ENCODE measurements at regions not wholly inside any gene's neighbourhood (a gene's known extent, or its start where the extent isn't known, plus 50 kb on each side); places are given as distances from the start of the nearest gene placed in this dataset.

GRCh38 chr5:159702826-159703225 is 213.5 kb upstream of the ADRA1B start:
- TF ChIP-seq, protein P1, sequence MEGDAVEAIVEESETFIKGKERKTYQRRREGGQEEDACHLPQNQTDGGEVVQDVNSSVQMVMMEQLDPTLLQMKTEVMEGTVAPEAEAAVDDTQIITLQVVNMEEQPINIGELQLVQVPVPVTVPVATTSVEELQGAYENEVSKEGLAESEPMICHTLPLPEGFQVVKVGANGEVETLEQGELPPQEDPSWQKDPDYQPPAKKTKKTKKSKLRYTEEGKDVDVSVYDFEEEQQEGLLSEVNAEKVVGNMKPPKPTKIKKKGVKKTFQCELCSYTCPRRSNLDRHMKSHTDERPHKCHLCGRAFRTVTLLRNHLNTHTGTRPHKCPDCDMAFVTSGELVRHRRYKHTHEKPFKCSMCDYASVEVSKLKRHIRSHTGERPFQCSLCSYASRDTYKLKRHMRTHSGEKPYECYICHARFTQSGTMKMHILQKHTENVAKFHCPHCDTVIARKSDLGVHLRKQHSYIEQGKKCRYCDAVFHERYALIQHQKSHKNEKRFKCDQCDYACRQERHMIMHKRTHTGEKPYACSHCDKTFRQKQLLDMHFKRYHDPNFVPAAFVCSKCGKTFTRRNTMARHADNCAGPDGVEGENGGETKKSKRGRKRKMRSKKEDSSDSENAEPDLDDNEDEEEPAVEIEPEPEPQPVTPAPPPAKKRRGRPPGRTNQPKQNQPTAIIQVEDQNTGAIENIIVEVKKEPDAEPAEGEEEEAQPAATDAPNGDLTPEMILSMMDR (IDR thresholded peaks at IDR 0.05), result no peak
- peaks cover 2% of the 10 kb centered on the region for H3K9me3 ChIP-seq
- H3K27me3 ChIP-seq (ENCODE audit: insufficient read depth in 3 of 3, low read length in 2 of 3), result no peaks in the 10 kb centered on the region
- WGBS, 3 donors, result 89 to 100% (median 89%) methylated on average over 1 of the region's 1 CpG
- no peak overlapping the region for H3K27ac ChIP-seq
- no peaks in the 10 kb centered on the region for H3K36me3 ChIP-seq (ENCODE audit: insufficient read depth in 1 of 2, low read depth in 1 of 2)
- intact Hi-C loops (cut with DNase I), result no loop called here
- ATAC-seq (no peak), DNase-seq (no peak)
- H3K4me1 ChIP-seq, result no peaks in the 10 kb centered on the region
- H3K4me3 ChIP-seq, result no peak overlapping the region

GRCh38 chr5:159704160-159704559 is 212.1 kb upstream of the ADRA1B start:
- Histone ChIP-seq H3K4me1 (no peaks in the 10 kb centered on the region), H3K9me3 (peaks cover 8% of the 10 kb centered on the region), H3K36me3 (ENCODE audit: insufficient read depth in 1 of 2, low read depth in 1 of 2) (no peaks in the 10 kb centered on the region), H3K27me3 (ENCODE audit: insufficient read depth in 3 of 3, low read length in 2 of 3) (no peaks in the 10 kb centered on the region), H3K4me3 (no peak overlapping the region), H3K27ac (no peak overlapping the region)
- intact Hi-C loops (cut with DNase I), result no loop called here
- TF ChIP-seq, protein P1 (IDR thresholded peaks at IDR 0.05), result no peak
- WGBS, 3 donors, result 48 to 51% (median 50%) methylated on average over 3 of the region's 3 CpGs
- DNase-seq (no peak), ATAC-seq (no peak)

- TF ChIP-seq, protein P1 (IDR thresholded peaks at IDR 0.05), result no peak
- ATAC-seq (no peak), DNase-seq (no peak)
- Histone ChIP-seq H3K36me3 (ENCODE audit: insufficient read depth in 1 of 2, low read depth in 1 of 2) (no peaks in the 10 kb centered on the region), H3K27ac (no peak overlapping the region), H3K27me3 (ENCODE audit: insufficient read depth in 3 of 3, low read length in 2 of 3) (no peaks in the 10 kb centered on the region), H3K9me3 (peaks cover 8% of the 10 kb centered on the region), H3K4me1 (no peaks in the 10 kb centered on the region), H3K4me3 (no peak overlapping the region)
- 90 to 94% (median 93%) methylated on average over 3 of the region's 3 CpGs for WGBS, 3 donors
- intact Hi-C loops (cut with DNase I), result loop anchor here in 1 of 2 donors (1.0 kb wide), 1 partner anchor 15 kb away; no protein-coding TSS in a partner anchor
These were observed 210.3 kb upstream of the ADRA1B start for GRCh38 chr5:159705948-159706347.

DNA sequence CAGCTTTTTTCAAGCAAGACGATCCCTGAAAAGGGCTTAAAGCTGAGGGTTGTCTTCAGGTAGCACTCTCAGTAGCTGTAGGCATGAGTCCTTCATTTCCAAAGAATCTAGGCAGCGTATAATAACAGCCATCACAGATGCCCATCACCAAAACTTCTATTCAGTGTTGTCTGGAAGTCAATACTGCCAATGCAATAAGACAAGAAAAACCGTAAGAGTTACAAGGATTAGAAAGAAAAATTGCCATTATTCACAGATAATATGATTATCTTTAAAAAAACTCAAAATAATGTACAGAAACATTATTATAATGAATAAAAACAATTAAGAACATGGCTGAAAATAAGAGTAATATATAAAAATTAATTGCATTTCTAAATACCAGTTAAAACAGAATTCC is 208.2 kb upstream of the ADRA1B start:
- ATAC-seq (no peak), DNase-seq (no peak)
- 84 to 88% (median 85%) methylated on average over 3 of the region's 3 CpGs for WGBS, 3 donors

DNA sequence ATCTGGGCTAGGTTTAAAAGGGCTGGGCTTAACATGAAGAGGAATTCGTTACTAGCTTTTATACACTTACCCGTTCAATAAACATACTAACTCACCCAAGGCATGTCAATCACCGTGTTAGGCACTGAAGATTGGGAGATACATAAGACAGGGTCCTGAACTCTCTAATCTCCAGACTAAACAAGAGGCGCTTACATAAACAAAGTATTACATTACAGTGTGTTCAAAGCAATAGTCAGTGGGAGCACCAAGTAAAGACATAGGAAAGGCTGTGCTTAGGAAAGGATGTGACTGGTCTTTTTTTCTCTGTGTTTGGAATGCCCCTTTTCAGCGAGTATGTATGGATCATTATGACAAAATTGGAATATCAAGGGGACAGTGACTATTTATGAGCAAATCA is 203.6 kb upstream of the ADRA1B start:
- Histone ChIP-seq H3K27me3 (ENCODE audit: insufficient read depth in 3 of 3, low read length in 2 of 3) (no peaks in the 10 kb centered on the region), H3K4me1 (no peaks in the 10 kb centered on the region), H3K36me3 (ENCODE audit: insufficient read depth in 1 of 2, low read depth in 1 of 2) (no peaks in the 10 kb centered on the region), H3K9me3 (peaks cover 8% of the 10 kb centered on the region), H3K4me3 (no peak overlapping the region), H3K27ac (no peak overlapping the region)
- ATAC-seq, result no peak
- 28 to 42% (median 32%) methylated on average over 5 of the region's 5 CpGs for WGBS, 3 donors
- TF ChIP-seq, protein P1 (IDR thresholded peaks at IDR 0.05), result no peak
- DNase-seq, result no peak
- intact Hi-C loops (cut with DNase I), result no loop called here

More for the DNA sequence above, 208.2 kb upstream of the ADRA1B start:
- no peaks in the 10 kb centered on the region for H3K4me1 ChIP-seq
- TF ChIP-seq, protein P1 (IDR thresholded peaks at IDR 0.05), result no peak
- no peaks in the 10 kb centered on the region for H3K27me3 ChIP-seq (ENCODE audit: insufficient read depth in 3 of 3, low read length in 2 of 3)
- H3K36me3 ChIP-seq (ENCODE audit: insufficient read depth in 1 of 2, low read depth in 1 of 2), result no peaks in the 10 kb centered on the region
- no peak overlapping the region for H3K4me3 ChIP-seq
- intact Hi-C loops (cut with DNase I), result no loop called here
- peaks cover 8% of the 10 kb centered on the region for H3K9me3 ChIP-seq
- no peak overlapping the region for H3K27ac ChIP-seq
